Peyer's patch (tissue), 4 donors: ENCODE measurements at regions not wholly inside any gene's neighbourhood (a gene's known extent, or its start where the extent isn't known, plus 50 kb on each side); places are given as distances from the start of the nearest gene placed in this dataset.

Experiments used
- CTCF ChIP-seq, 6 experiments: fragments of 450-650 bp in 4 of 6; fragments of 200-600 bp in 2 of 6; sonication (generic) in 1 of 6; IDR thresholded peaks; one replicate each; pipeline ENCODE4 v1.5.1; 2017 to 2019; ENCODE audit warnings: antibody characterized with exemption in 6 of 6, mild to moderate bottlenecking in 3 of 6, moderate library complexity in 1 of 6
- POLR2A ChIP-seq, 2 donors: fragments of 450-650 bp; IDR thresholded peaks; one replicate each; pipeline ENCODE4 v1.5.1; 2017; ENCODE audit warnings: antibody characterized with exemption in 2 of 2, mild to moderate bottlenecking in 2 of 2, moderate library complexity in 2 of 2

DNA sequence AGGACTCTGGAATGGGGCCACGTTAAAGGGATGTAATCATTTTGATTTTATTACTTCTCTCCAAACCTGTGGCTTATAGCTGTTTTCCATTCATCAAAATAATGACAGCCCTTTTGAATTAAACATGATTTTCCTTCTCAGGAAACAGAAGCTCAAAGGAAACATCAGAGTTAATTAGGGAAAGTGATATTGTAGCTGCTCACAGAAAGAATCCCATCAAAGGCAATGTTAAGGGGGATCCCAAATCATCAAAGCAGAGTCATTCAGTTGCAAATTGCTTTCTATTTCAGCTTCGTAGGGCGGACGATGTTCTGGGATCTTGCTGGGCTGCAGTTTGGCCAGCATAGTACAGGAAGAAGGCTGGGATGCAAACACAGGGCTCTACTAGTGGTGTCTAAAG is 563.2 kb downstream of the CCSER2 start:
- TF ChIP-seq CTCF (IDR thresholded peaks at IDR 0.05) (no peak), POLR2A (IDR thresholded peaks at IDR 0.05) (no peak)
